ENCODE measurements at regions not wholly inside any gene's neighbourhood (a gene's known extent, or its start where the extent isn't known, plus 50 kb on each side); places are given as distances from the start of the nearest gene placed in this dataset.

DNA sequence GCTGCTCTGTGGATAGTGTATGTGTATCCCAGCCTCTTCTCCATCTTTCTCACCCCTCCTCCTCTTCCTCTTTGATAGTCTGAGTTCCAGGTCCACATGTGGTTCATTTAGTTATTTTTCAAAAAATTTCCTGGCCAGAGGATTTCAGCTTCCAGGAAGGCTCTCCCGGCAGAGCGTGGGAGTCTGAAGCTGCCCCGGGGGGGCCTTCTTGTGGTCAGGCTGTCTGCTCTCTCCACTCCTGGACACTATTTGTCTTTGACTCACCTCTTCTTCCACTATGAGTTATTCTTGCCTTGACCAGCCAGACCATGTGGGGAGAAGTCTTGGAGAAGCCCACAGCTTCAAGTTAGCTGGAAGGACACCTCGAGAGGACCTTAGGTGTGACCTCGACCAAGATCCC is 258.8 kb downstream of the CDC5L start:
- in situ Hi-C loops (cut with MboI) = loop anchor here (10.0 kb wide), 2 partner anchors 1068 to 1278 kb away; no protein-coding TSS in a partner anchor
- no peaks in the 10 kb centered on the region for H3K9me3 ChIP-seq (ENCODE audit: low read depth)
- H3K4me1 ChIP-seq (ENCODE audit: insufficient read depth) = peaks cover 28% of the 10 kb centered on the region
- H4K20me1 ChIP-seq (ENCODE audit: insufficient read depth) = no peaks in the 10 kb centered on the region
- H3F3A ChIP-seq (ENCODE audit: insufficient read depth) = peaks cover 12% of the 10 kb centered on the region
- H3K27me3 ChIP-seq (replicated peaks; ENCODE audit: insufficient read depth) = no peaks in the 10 kb centered on the region
- WGBS, 2 experiments (ENCODE audit: low coverage in 1 of 2, low lambda C conversion rate in 2 of 2, missing lambda C conversion rate in 2 of 2) = 54% methylated on average over 5 of the region's 5 CpGs
- H3K27ac ChIP-seq = peak overlapping the region; percentile 26; the same call in 1 of the 2 replicates
- peak; percentile 86 for DNase-seq
- no peaks in the 10 kb centered on the region for H3K9me2 ChIP-seq (ENCODE audit: insufficient read depth)
- TF ChIP-seq EZH2phosphoT487 (IDR thresholded peaks at IDR 0.05; ENCODE audit: insufficient read depth, low read depth) = no peak
- TF ChIP-seq EZH2 (IDR thresholded peaks at IDR 0.05; ENCODE audit: insufficient read depth, poor library complexity, severe bottlenecking) = no peak
- no peak overlapping the region for H2AFZ ChIP-seq
- no peaks in the 10 kb centered on the region for H3K36me3 ChIP-seq (ENCODE audit: low read depth)
- H3K9ac ChIP-seq = no peak overlapping the region
- peak overlapping the region; percentile 34 for H3K4me2 ChIP-seq (ENCODE audit: unreplicated experiment)
- no peak overlapping the region for H3K4me3 ChIP-seq
- no peaks in the 10 kb centered on the region for H3K79me2 ChIP-seq (ENCODE audit: insufficient read depth)

- H3K36me3 ChIP-seq (ENCODE audit: low read depth) = no peaks in the 10 kb centered on the region
- no peaks in the 10 kb centered on the region for H3K9me2 ChIP-seq (ENCODE audit: insufficient read depth)
- peak overlapping the region; percentile 50 for H3K4me2 ChIP-seq (ENCODE audit: unreplicated experiment)
- H3F3A ChIP-seq (ENCODE audit: insufficient read depth) = peaks cover 17% of the 10 kb centered on the region
- H2AFZ ChIP-seq = peak overlapping the region; percentile 12; the same call in 1 of the 2 replicates
- H3K27me3 ChIP-seq (replicated peaks; ENCODE audit: insufficient read depth) = no peaks in the 10 kb centered on the region
- H3K4me3 ChIP-seq = peak overlapping the region; percentile 28; the same call in 1 of the 2 replicates
- TF ChIP-seq EZH2phosphoT487 (IDR thresholded peaks at IDR 0.05; ENCODE audit: insufficient read depth, low read depth) (no peak), EZH2 (IDR thresholded peaks at IDR 0.05; ENCODE audit: insufficient read depth, poor library complexity, severe bottlenecking) (no peak)
- in situ Hi-C loops (cut with MboI) = loop anchor here (10.0 kb wide), 3 partner anchors 765 to 1275 kb away; no protein-coding TSS in a partner anchor
- no peaks in the 10 kb centered on the region for H3K79me2 ChIP-seq (ENCODE audit: insufficient read depth)
- no peaks in the 10 kb centered on the region for H3K9me3 ChIP-seq (ENCODE audit: low read depth)
- 2 to 11% methylated on average over 4 of the region's 4 CpGs for WGBS, 2 experiments (ENCODE audit: low coverage in 1 of 2, low lambda C conversion rate in 2 of 2, missing lambda C conversion rate in 2 of 2)
- peak overlapping the region; percentile 13; the same call in 1 of the 2 replicates for H3K27ac ChIP-seq
- peak; percentile 76 for DNase-seq
- peaks cover 52% of the 10 kb centered on the region for H3K4me1 ChIP-seq (ENCODE audit: insufficient read depth)
- H3K9ac ChIP-seq = no peak overlapping the region
- no peaks in the 10 kb centered on the region for H4K20me1 ChIP-seq (ENCODE audit: insufficient read depth)
Measured at GRCh38 chr6:44649365-44650025, 262.0 kb downstream of the CDC5L start.

DNA sequence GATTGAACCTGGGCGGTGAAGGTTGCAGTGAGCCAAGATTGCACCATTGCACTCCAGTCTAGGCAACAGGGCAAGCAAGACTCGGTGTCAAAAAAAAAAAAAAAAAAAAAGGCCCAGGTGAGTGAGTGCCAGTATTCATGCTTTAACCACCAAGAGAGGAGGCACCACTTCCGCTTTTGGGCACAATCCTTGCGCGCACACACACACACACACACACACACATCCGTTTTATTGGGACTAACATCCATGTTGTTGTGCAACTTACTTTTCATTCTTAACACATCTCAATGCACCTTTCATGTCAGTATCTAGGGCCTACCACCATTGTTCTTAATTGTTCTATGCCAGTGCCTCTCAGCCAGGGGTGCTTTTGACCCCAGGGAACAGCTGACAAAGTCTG is 263.0 kb downstream of the CDC5L start:
- Histone ChIP-seq H3K9ac (no peak overlapping the region), H3K27me3 (replicated peaks; ENCODE audit: insufficient read depth) (no peaks in the 10 kb centered on the region), H2AFZ (no peak overlapping the region), H3K4me1 (ENCODE audit: insufficient read depth) (peaks cover 57% of the 10 kb centered on the region), H3F3A (ENCODE audit: insufficient read depth) (peaks cover 17% of the 10 kb centered on the region), H3K4me3 (no peak overlapping the region), H3K27ac (no peak overlapping the region), H3K9me2 (ENCODE audit: insufficient read depth) (no peaks in the 10 kb centered on the region), H3K36me3 (ENCODE audit: low read depth) (no peaks in the 10 kb centered on the region), H3K79me2 (ENCODE audit: insufficient read depth) (no peaks in the 10 kb centered on the region), H4K20me1 (ENCODE audit: insufficient read depth) (no peaks in the 10 kb centered on the region), H3K4me2 (ENCODE audit: unreplicated experiment) (no peak overlapping the region), H3K9me3 (ENCODE audit: low read depth) (no peaks in the 10 kb centered on the region)
- WGBS, 2 experiments (ENCODE audit: low coverage in 1 of 2, low lambda C conversion rate in 2 of 2, missing lambda C conversion rate in 2 of 2) = 87 to 97% methylated on average over 6 of the region's 6 CpGs
- DNase-seq = no peak
- no peak for TF ChIP-seq EZH2phosphoT487 (IDR thresholded peaks at IDR 0.05; ENCODE audit: insufficient read depth, low read depth)
- TF ChIP-seq EZH2 (IDR thresholded peaks at IDR 0.05; ENCODE audit: insufficient read depth, poor library complexity, severe bottlenecking) = no peak
- in situ Hi-C loops (cut with MboI) = loop anchor here (10.0 kb wide), 1 partner anchor 764 kb away; no protein-coding TSS in a partner anchor

- Histone ChIP-seq H3K4me2 (ENCODE audit: unreplicated experiment) (no peak overlapping the region), H3K79me2 (ENCODE audit: insufficient read depth) (no peaks in the 10 kb centered on the region), H2AFZ (no peak overlapping the region), H3K27me3 (replicated peaks; ENCODE audit: insufficient read depth) (no peaks in the 10 kb centered on the region), H3K36me3 (ENCODE audit: low read depth) (no peaks in the 10 kb centered on the region), H3K4me3 (no peak overlapping the region), H3K4me1 (ENCODE audit: insufficient read depth) (peaks cover 56% of the 10 kb centered on the region), H4K20me1 (ENCODE audit: insufficient read depth) (no peaks in the 10 kb centered on the region), H3K9me2 (ENCODE audit: insufficient read depth) (no peaks in the 10 kb centered on the region), H3K27ac (no peak overlapping the region), H3F3A (ENCODE audit: insufficient read depth) (peaks cover 17% of the 10 kb centered on the region), H3K9ac (no peak overlapping the region), H3K9me3 (ENCODE audit: low read depth) (no peaks in the 10 kb centered on the region)
- DNase-seq = peak; percentile 60
- WGBS, 2 experiments (ENCODE audit: low coverage in 1 of 2, low lambda C conversion rate in 2 of 2, missing lambda C conversion rate in 2 of 2) = 85% methylated on average over 5 of the region's 5 CpGs
- in situ Hi-C loops (cut with MboI) = loop anchor here (10.0 kb wide), 1 partner anchor 764 kb away; no protein-coding TSS in a partner anchor
- TF ChIP-seq EZH2phosphoT487 (IDR thresholded peaks at IDR 0.05; ENCODE audit: insufficient read depth, low read depth) (no peak), EZH2 (IDR thresholded peaks at IDR 0.05; ENCODE audit: insufficient read depth, poor library complexity, severe bottlenecking) (no peak)
Measured at GRCh38 chr6:44650947-44651346, 263.4 kb downstream of the CDC5L start.

Data from GM23248 (cell line).